Activated CD4-positive, alpha-beta T cell treated with anti-CD3 and anti-CD28 coated beads for 36 hours (primary cell): ENCODE measurements at regions not wholly inside any gene's neighbourhood (a gene's known extent, or its start where the extent isn't known, plus 50 kb on each side); places are given as distances from the start of the nearest gene placed in this dataset.
"Not testable (repeated sequence)": the region's sequence is repeated elsewhere in the genome, so short reads cannot be mapped to it uniquely, and the experiment has no call there.

Experiments
- ATAC-seq: fragments of 200-7000 bp; cut with Tn5 transposase; one replicate; pipeline ENCODE4 v1.10.0; 2021; ENCODE audit warnings: mild to moderate bottlenecking, moderate library complexity
- CTCF ChIA-PET: fragments of 350-600 bp; sonication (Branson Sonifier 250); formaldehyde crosslinking; loops from one replicate; lab custom pipeline; 2021; ENCODE audit warnings: antibody characterized with exemption; lab: Charles Lee
- POLR2A ChIA-PET: fragments of 350-600 bp; sonication (Branson Sonifier 250); formaldehyde crosslinking; loops from one replicate; lab custom pipeline; 2021; ENCODE audit warnings: antibody characterized with exemption, inconsistent platforms; lab: Charles Lee
- DNase-seq: peaks from one replicate; pipeline ENCODE4 v3.0.0-alpha.2; 2020
- H3K27ac Mint-ChIP-seq: one replicate; pipeline ENCODE4 v1.8.0; 2021; ENCODE audit warnings: mixed read lengths
- H3K27me3 Mint-ChIP-seq: one replicate; pipeline ENCODE4 v1.8.0; 2021; ENCODE audit warnings: mixed read lengths
- H3K36me3 Mint-ChIP-seq: one replicate; pipeline ENCODE4 v1.8.0; 2021; ENCODE audit warnings: low read depth, mixed read lengths
- H3K4me1 Mint-ChIP-seq: one replicate; pipeline ENCODE4 v1.8.0; 2021; ENCODE audit warnings: mixed read lengths
- H3K4me3 Mint-ChIP-seq: one replicate; pipeline ENCODE4 v1.8.0; 2021; ENCODE audit warnings: mild to moderate bottlenecking, moderate library complexity, mixed read lengths
- H3K9me3 Mint-ChIP-seq: one replicate; pipeline ENCODE4 v1.8.0; 2021; ENCODE audit warnings: low read depth, mixed read lengths
- intact Hi-C, 2 experiments: fragments of 100-400 bp; cut with DNase I in 1 of 2; cut with micrococcal nuclease in 1 of 2; formaldehyde crosslinking; loops; one replicate each; pipeline versions ENCODE4 v1.14.2 to v1.15.1; 2022 to 2024; cut with DNase I, micrococcal nuclease

DNA sequence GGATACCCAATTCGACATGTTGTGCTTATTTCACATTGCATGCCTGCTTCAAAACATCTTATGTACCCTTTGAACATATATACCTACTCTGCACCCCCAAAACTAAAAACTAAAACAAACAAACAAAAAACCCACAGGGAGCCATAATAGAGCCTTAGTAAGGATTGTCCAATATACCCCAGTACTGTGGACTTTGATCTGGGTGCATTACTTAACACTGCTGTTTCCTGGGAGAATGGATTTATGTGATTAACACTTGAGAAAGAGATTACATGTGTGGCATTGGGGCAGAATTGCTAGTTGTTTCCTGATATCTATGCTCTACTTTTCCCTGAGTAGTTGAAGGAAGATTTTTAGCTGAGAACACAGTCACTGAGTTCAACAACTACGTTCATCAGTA lies 583.4 kb upstream of the ROBO1 start:
- no peak for DNase-seq
- intact Hi-C loops: no loop called here
- ATAC-seq: no peak
- Mint-ChIP-seq H3K4me3 (no peak overlapping the region), H3K27me3 (no peaks in the 10 kb centered on the region), H3K36me3 (no peaks in the 10 kb centered on the region), H3K4me1 (no peaks in the 10 kb centered on the region), H3K27ac (no peak overlapping the region), H3K9me3 (peaks cover 19% of the 10 kb centered on the region)
- ChIA-PET POLR2A (no interaction called here), CTCF (no interaction called here)

DNA sequence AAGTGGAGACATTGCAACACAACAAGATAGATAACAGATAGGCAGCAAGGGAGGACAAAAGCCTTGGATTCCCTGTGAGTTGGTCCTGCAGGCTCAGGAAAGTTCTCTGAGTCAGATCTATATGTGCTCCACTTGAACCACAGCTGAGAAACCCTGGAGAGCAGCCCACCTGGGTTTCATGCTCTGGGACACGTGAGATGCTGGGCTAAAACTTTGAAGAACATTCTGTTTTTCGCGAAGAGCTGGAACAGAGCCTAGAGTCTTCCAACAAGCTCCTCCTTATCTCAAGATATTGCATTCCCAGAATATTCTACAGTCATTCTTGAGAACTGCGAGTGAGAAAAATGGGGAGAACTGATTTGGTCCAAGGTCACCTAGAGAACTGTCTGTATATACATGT lies 583.0 kb upstream of the ROBO1 start:
- no peak for ATAC-seq
- Mint-ChIP-seq H3K4me3 (no peak overlapping the region), H3K9me3 (peaks cover 19% of the 10 kb centered on the region), H3K4me1 (no peaks in the 10 kb centered on the region), H3K27ac (no peak overlapping the region), H3K27me3 (no peaks in the 10 kb centered on the region), H3K36me3 (no peaks in the 10 kb centered on the region)
- CTCF ChIA-PET: interaction anchor here (1.4 kb wide), 1 partner anchor 9 kb away, joined by 4 read pairs; no protein-coding TSS in a partner anchor
- DNase-seq: no peak
- intact Hi-C loops: no loop called here
- POLR2A ChIA-PET: no interaction called here

DNA sequence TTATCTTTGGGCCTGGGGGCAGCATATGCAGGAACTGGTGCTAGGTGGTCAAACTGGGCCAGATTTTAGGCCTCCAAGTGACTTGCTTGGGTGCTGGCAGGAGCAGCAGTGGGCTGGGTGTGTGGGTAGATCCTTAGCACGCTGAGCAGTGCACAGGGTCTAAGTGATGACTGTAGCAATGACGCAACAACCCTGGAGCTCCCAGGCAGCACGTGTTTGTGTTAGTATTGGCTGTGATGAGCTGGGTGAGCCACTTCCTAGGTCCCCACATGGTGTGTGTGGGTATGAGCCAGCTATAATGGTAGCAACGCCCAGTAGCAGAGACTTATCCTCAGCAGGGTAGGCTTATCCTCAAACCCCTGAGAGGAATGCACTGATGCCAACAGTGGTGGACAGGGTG lies 570.6 kb upstream of the ROBO1 start:
- ChIA-PET POLR2A (no interaction called here), CTCF (no interaction called here)
- ATAC-seq (no peak), DNase-seq (no peak)
- no peaks in the 10 kb centered on the region for H3K27me3 Mint-ChIP-seq
- no peaks in the 10 kb centered on the region for H3K4me1 Mint-ChIP-seq
- no peak overlapping the region for H3K27ac Mint-ChIP-seq
- H3K4me3 Mint-ChIP-seq: no peak overlapping the region
- peaks cover 20% of the 10 kb centered on the region for H3K9me3 Mint-ChIP-seq
- no peaks in the 10 kb centered on the region for H3K36me3 Mint-ChIP-seq
- intact Hi-C loops: no loop called here

DNA sequence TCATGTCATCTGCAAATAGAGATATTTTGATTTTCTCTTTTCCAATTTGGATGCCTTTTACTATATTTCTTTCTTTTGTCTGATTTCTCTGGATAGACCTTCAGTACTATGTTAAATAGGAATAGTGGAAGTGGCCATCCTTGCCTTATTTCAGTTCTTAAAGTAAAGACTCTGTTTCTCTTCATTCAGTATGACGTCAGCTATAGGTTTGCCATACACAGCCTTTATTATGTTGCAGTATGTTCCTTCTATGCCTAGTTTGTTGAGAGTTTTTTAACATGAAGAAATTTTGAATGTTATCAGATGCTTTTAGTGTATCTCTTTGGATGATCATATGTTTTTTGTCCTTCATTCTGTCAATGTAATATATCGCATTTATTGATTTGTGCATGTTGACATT lies 566.7 kb upstream of the ROBO1 start:
- no peaks in the 10 kb centered on the region for H3K36me3 Mint-ChIP-seq
- no peaks in the 10 kb centered on the region for H3K27me3 Mint-ChIP-seq
- H3K9me3 Mint-ChIP-seq: peaks cover 14% of the 10 kb centered on the region
- H3K4me3 Mint-ChIP-seq: no peak overlapping the region
- no peak overlapping the region for H3K27ac Mint-ChIP-seq
- CTCF ChIA-PET: no interaction called here
- intact Hi-C loops: no loop called here
- DNase-seq: no peak
- no peaks in the 10 kb centered on the region for H3K4me1 Mint-ChIP-seq
- POLR2A ChIA-PET: no interaction called here
- no peak for ATAC-seq

DNA sequence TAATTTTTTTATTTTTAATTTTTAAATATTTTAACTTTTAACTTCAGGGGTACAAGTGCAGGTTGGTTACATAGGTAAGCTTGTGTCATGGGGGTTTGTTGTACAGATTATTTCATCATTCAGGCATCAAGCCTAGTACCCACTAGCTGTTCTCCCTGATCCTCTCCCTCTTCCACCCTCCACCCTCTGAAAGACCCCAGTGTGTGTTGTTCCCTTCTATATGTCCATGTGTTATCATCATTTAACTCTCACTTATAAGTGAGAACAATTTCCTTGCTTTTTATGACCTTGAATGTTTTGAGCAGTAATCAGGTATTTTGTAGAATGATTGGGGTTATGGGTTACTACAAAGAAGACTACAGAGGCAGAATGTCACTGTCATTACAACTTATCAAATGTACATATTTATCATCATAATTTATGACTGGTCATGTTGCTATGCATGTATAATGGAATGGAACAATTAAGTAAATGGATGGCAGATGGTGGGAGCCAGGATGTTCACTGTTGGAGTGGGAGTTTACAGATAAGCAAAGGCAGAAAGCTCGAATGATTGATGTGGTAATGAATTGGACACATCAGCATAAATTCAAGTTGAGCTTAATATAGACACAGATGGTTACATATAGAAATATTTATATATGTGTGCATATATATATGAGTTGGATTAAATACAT lies 563.8 kb upstream of the ROBO1 start:
- no peaks in the 10 kb centered on the region for H3K4me1 Mint-ChIP-seq
- intact Hi-C loops: no loop called here
- H3K4me3 Mint-ChIP-seq: no peak overlapping the region
- ChIA-PET POLR2A (no interaction called here), CTCF (interaction anchor here (1.1 kb wide), 1 partner anchor 9 kb away, joined by 3 read pairs; no protein-coding TSS in a partner anchor)
- H3K27ac Mint-ChIP-seq: no peak overlapping the region
- no peaks in the 10 kb centered on the region for H3K27me3 Mint-ChIP-seq
- DNase-seq (no peak), ATAC-seq (no peak)
- no peaks in the 10 kb centered on the region for H3K36me3 Mint-ChIP-seq
- H3K9me3 Mint-ChIP-seq: peaks cover 15% of the 10 kb centered on the region

DNA sequence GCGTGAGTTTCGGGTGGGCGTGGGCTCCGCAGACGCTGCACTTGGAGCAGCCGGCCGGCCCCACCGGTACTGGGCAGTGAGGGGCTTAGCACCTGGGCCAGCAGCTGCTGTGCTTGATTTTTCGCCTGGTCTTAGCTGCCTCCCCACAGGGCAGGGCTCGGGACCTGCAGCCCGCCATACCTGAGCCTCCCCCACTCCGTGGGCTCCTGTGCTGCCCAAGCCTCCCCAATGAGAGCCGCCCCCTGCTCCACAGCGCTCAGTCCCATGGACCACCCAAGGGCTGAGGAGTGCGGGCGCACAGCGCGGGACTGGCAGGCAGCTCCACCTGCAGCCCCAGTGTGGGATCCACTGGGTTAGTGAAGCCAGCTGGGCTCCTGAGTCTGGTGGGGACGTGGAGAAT lies 546.7 kb upstream of the ROBO1 start:
- H3K4me1 Mint-ChIP-seq, H3K36me3 Mint-ChIP-seq, H3K4me3 Mint-ChIP-seq, POLR2A ChIA-PET, intact Hi-C loops, H3K27ac Mint-ChIP-seq, DNase-seq, H3K27me3 Mint-ChIP-seq, ATAC-seq, CTCF ChIA-PET: not testable (repeated sequence)
- H3K9me3 Mint-ChIP-seq: peaks cover 28% of the 10 kb centered on the region

DNA sequence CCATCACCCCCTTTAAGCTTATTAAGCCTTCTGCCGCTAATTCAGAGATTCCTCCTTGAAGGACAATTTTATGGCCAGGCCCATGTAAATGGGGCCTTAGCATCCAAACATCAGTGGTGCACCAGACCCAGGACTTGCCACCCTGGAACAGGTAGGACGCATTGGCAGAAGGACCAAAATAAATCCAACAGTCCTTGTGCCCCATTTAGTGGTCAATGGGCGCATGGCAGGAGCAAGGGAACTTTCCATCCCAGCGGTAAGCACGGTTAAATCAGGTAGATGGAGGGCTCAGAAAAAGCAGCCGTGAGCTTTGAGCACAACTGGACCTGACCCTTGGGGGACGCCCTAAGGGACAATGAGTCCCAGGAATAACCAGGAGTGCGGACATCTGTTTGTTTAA lies 540.8 kb upstream of the ROBO1 start:
- Mint-ChIP-seq H3K9me3 (peaks cover 21% of the 10 kb centered on the region), H3K27ac (no peak overlapping the region), H3K4me3 (no peak overlapping the region), H3K36me3 (no peaks in the 10 kb centered on the region), H3K4me1 (no peaks in the 10 kb centered on the region), H3K27me3 (no peaks in the 10 kb centered on the region)
- CTCF ChIA-PET: no interaction called here
- DNase-seq (no peak), ATAC-seq (no peak)
- intact Hi-C loops: no loop called here
- POLR2A ChIA-PET: no interaction called here

DNA sequence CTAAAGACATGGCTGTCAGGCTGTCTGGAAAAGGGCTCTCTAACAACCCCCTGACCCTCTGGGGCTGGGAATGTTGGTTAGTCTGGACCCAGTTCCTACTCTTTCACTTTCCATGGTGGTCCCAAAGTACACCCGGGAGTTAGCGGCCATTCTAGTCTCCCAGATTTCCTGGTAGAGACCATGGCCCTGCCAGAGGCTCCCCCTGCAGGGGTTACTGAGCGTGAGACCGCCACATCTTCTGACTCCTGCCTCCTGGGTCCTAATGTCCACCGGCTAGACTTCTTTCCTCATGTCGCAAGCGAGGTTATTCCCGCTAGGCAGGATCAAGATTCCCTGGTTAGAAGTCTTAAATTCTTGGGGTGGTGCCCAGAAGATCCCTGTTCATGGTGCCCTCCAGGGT lies 540.0 kb upstream of the ROBO1 start:
- H3K27me3 Mint-ChIP-seq: no peaks in the 10 kb centered on the region
- no peak for DNase-seq
- POLR2A ChIA-PET: no interaction called here

DNA sequence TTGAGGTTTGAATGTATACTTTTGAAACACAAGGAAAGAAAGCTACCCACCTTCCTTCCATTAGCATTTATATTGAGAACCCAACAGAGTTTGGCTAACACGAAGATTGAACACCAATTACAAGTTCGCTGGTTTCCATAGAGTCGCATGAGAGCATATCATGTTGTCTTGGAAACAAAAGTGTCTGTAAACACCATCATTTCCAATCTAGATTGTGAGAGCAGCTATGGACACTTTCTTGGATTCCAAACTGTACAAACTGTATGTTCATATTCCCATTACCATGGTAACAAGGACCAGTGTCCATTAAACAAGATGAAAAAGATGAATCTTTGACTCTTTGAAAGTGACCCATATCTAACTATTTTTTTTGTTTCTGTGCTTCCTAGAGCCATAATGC lies 529.9 kb upstream of the ROBO1 start:
- DNase-seq (no peak), ATAC-seq (no peak)
- POLR2A ChIA-PET: no interaction called here
- CTCF ChIA-PET: no interaction called here
- H3K9me3 Mint-ChIP-seq: peaks cover 8% of the 10 kb centered on the region
- H3K4me3 Mint-ChIP-seq: no peak overlapping the region
- H3K4me1 Mint-ChIP-seq: no peaks in the 10 kb centered on the region
- intact Hi-C loops: loop anchor here in 1 of 2 experiments (2.0 kb wide), 1 partner anchor 69 kb away; no protein-coding TSS in a partner anchor
- H3K27me3 Mint-ChIP-seq: no peaks in the 10 kb centered on the region
- no peaks in the 10 kb centered on the region for H3K36me3 Mint-ChIP-seq
- H3K27ac Mint-ChIP-seq: no peak overlapping the region

More for the DNA sequence above, 540.0 kb upstream of the ROBO1 start:
- Mint-ChIP-seq H3K4me3 (no peak overlapping the region), H3K9me3 (peaks cover 17% of the 10 kb centered on the region), H3K4me1 (no peaks in the 10 kb centered on the region), H3K36me3 (no peaks in the 10 kb centered on the region), H3K27ac (no peak overlapping the region)
- no peak for ATAC-seq
- CTCF ChIA-PET: no interaction called here
- intact Hi-C loops: no loop called here

DNA sequence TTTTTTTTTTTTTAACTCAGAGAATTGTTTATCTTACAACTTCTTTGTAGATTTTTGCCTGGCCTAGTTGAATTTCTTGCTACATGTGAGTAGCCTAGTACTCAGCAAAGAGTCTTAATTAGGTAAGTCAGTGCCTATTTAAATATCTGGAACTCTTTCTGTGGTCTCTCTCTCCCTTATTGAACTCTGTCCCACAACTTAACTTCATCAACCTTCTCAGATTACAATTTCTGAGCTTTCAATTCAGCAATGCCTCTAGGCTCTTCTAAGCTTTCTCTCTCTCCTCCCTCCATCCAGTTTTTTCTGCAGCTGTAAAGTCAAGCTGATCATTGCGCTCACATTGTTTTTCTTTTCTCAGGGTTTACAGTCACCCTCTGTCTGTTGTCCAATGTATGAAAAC lies 517.6 kb upstream of the ROBO1 start:
- Mint-ChIP-seq H3K36me3 (no peaks in the 10 kb centered on the region), H3K4me3 (no peak overlapping the region), H3K9me3 (peaks cover 10% of the 10 kb centered on the region), H3K4me1 (no peaks in the 10 kb centered on the region), H3K27me3 (no peaks in the 10 kb centered on the region), H3K27ac (no peak overlapping the region)
- DNase-seq (no peak), ATAC-seq (no peak)
- intact Hi-C loops: no loop called here
- ChIA-PET CTCF (no interaction called here), POLR2A (no interaction called here)

DNA sequence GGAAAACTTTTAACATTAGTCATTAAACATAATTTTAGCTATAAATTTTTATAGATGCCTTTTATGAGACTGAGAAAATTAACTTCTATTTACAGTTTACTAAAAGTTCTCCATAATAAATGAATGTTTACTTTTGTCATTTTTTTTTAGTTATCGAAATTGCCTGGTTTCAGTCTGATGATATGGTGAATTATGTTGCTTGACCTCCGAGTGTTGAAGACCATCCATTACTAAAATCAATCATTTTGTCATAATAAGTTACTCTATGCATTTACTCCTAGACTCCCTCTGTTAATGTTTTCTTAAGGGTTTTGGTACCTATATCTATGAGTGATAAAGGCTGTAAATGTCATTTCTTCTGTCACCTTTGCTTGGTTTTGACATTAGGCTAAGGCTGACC lies 516.0 kb upstream of the ROBO1 start:
- no peaks in the 10 kb centered on the region for H3K4me1 Mint-ChIP-seq
- intact Hi-C loops: no loop called here
- H3K9me3 Mint-ChIP-seq: peaks cover 11% of the 10 kb centered on the region
- ChIA-PET POLR2A (no interaction called here), CTCF (no interaction called here)
- DNase-seq (no peak), ATAC-seq (no peak)
- no peak overlapping the region for H3K4me3 Mint-ChIP-seq
- no peaks in the 10 kb centered on the region for H3K27me3 Mint-ChIP-seq
- H3K27ac Mint-ChIP-seq: no peak overlapping the region
- H3K36me3 Mint-ChIP-seq: no peaks in the 10 kb centered on the region

DNA sequence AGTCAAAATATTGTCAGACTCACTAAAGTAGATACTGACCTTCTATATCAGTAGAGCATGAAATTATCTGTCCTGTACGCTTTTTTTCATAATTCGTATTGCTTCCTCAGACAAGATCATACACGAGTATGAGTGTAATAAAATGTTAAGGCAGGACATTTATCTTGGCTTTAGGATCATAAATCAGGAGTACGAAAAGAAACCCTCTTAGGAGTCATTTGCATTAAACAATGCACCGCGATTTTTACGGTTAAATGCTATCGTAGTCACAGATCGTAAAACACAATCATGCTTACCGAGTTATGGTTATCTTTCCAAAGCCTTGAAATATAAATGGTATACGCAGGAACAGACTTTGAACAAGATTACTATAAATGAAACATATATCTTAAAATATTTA lies 510.3 kb upstream of the ROBO1 start:
- intact Hi-C loops: no loop called here
- peaks cover 9% of the 10 kb centered on the region for H3K9me3 Mint-ChIP-seq
- no peaks in the 10 kb centered on the region for H3K27me3 Mint-ChIP-seq
- no peak overlapping the region for H3K27ac Mint-ChIP-seq
- POLR2A ChIA-PET: no interaction called here
- H3K36me3 Mint-ChIP-seq: no peaks in the 10 kb centered on the region
- no peak overlapping the region for H3K4me3 Mint-ChIP-seq
- ATAC-seq (no peak), DNase-seq (no peak)
- CTCF ChIA-PET: no interaction called here
- H3K4me1 Mint-ChIP-seq: no peaks in the 10 kb centered on the region
